Activated naive CD4-positive, alpha-beta T cell treated with anti-CD3 and anti-CD28 coated beads, Interleukin-2, amount 10 ng/mL, durations not matched to agents 7 days and 5 days (primary cell): ENCODE measurements at regions not wholly inside any gene's neighbourhood (a gene's known extent, or its start where the extent isn't known, plus 50 kb on each side); places are given as distances from the start of the nearest gene placed in this dataset.

ENCODE experiments used
- CTCF ChIA-PET: fragments of 350-600 bp; sonication (Branson Sonifier 250); formaldehyde crosslinking; loops from one replicate; lab custom pipeline; 2021; ENCODE audit warnings: antibody characterized with exemption; lab: Charles Lee
- DNase-seq: peaks from one replicate; pipeline ENCODE4 v3.0.0-alpha.2; 2020
- H3K27ac Mint-ChIP-seq: one replicate; pipeline ENCODE4 v1.8.0; 2021; ENCODE audit warnings: mild to moderate bottlenecking, moderate library complexity, mixed read lengths
- H3K27me3 Mint-ChIP-seq: one replicate; pipeline ENCODE4 v1.8.0; 2021; ENCODE audit warnings: mild to moderate bottlenecking, mixed read lengths
- H3K36me3 Mint-ChIP-seq: one replicate; pipeline ENCODE4 v1.8.0; 2021; ENCODE audit warnings: mixed read lengths
- H3K4me1 Mint-ChIP-seq: one replicate; pipeline ENCODE4 v1.8.0; 2021; ENCODE audit warnings: mixed read lengths
- H3K4me3 Mint-ChIP-seq: one replicate; pipeline ENCODE4 v1.8.0; 2021; ENCODE audit warnings: mild to moderate bottlenecking, moderate library complexity, mixed read lengths
- H3K9me3 Mint-ChIP-seq: one replicate; pipeline ENCODE4 v1.8.0; 2021; ENCODE audit warnings: mixed read lengths

GRCh38 chr4:186906722-186907121 lies 183.1 kb upstream of the FAT1 start:
- no peak for DNase-seq
- Mint-ChIP-seq H3K27ac (no peak overlapping the region), H3K36me3 (no peaks in the 10 kb centered on the region), H3K27me3 (no peaks in the 10 kb centered on the region), H3K4me3 (no peak overlapping the region), H3K9me3 (peaks cover 7% of the 10 kb centered on the region), H3K4me1 (no peaks in the 10 kb centered on the region)
- CTCF ChIA-PET: no interaction called here

DNA sequence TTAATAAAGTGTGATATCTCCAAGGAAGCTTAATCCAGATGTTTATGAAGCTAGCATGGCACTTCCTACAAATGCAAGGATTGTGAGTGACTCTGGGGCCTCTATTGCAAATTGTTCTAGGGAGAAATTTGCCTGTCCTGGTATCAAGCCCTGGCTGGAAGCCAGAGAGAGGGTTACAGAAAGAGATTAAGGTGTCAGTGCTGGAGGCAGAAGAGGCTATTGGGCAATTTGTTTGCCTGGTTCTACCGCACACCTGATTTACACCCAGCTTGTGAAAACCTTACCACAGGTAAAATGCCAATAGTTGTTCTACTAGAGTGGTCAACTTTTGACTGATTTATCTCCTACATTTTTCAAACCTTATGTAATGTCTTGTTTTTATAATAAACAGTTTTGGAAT lies 186.7 kb upstream of the FAT1 start:
- H3K4me3 Mint-ChIP-seq: no peak overlapping the region
- CTCF ChIA-PET: no interaction called here
- peaks cover 9% of the 10 kb centered on the region for H3K9me3 Mint-ChIP-seq
- H3K27ac Mint-ChIP-seq: no peak overlapping the region
- no peaks in the 10 kb centered on the region for H3K4me1 Mint-ChIP-seq
- DNase-seq: no peak
- H3K36me3 Mint-ChIP-seq: no peaks in the 10 kb centered on the region
- H3K27me3 Mint-ChIP-seq: no peaks in the 10 kb centered on the region

DNA sequence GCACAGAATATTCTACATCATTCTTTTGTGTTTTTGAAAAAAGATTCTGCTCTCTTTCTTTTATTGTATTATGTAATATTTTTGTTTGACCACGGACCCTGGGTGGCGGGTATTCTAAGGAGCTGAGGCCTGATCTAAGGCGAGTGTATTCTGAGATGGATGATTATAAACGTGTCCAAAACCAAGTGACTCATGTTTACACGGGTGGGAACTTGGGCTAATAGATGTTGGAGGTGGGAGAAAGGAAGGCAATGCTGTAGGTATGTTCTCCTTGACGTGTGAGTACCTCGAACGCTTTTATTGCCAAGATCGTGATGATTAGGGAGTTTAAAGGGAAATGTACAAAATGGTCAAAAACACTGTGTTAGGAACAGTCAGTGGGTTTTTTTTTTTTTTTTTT lies 188.9 kb upstream of the FAT1 start:
- Mint-ChIP-seq H3K4me1 (no peaks in the 10 kb centered on the region), H3K9me3 (peaks cover 5% of the 10 kb centered on the region), H3K4me3 (no peak overlapping the region), H3K36me3 (no peaks in the 10 kb centered on the region), H3K27me3 (no peaks in the 10 kb centered on the region), H3K27ac (no peak overlapping the region)
- DNase-seq: no peak
- CTCF ChIA-PET: no interaction called here

GRCh38 chr4:186915816-186916215 lies 192.2 kb upstream of the FAT1 start:
- Mint-ChIP-seq H3K27ac (no peak overlapping the region), H3K27me3 (no peaks in the 10 kb centered on the region), H3K4me1 (no peaks in the 10 kb centered on the region), H3K4me3 (no peak overlapping the region), H3K36me3 (no peaks in the 10 kb centered on the region), H3K9me3 (peaks cover 11% of the 10 kb centered on the region)
- CTCF ChIA-PET: no interaction called here
- DNase-seq: no peak

GRCh38 chr4:186917136-186917535 lies 193.5 kb upstream of the FAT1 start:
- Mint-ChIP-seq H3K27ac (no peak overlapping the region), H3K36me3 (no peaks in the 10 kb centered on the region), H3K9me3 (peaks cover 11% of the 10 kb centered on the region), H3K4me3 (no peak overlapping the region), H3K4me1 (no peaks in the 10 kb centered on the region), H3K27me3 (no peaks in the 10 kb centered on the region)
- DNase-seq: no peak
- CTCF ChIA-PET: no interaction called here

- H3K4me1 Mint-ChIP-seq: no peaks in the 10 kb centered on the region
- CTCF ChIA-PET: no interaction called here
These were observed 194.8 kb upstream of the FAT1 start for GRCh38 chr4:186918466-186918865.

GRCh38 chr4:186919340-186919739 lies 195.7 kb upstream of the FAT1 start:
- Mint-ChIP-seq H3K4me3 (no peak overlapping the region), H3K27me3 (no peaks in the 10 kb centered on the region), H3K27ac (peak overlapping the region; percentile 34), H3K36me3 (no peaks in the 10 kb centered on the region), H3K9me3 (peaks cover 8% of the 10 kb centered on the region), H3K4me1 (no peaks in the 10 kb centered on the region)
- DNase-seq: no peak
- CTCF ChIA-PET: no interaction called here

More at GRCh38 chr4:186918466-186918865, 194.8 kb upstream of the FAT1 start:
- Mint-ChIP-seq H3K27me3 (no peaks in the 10 kb centered on the region), H3K27ac (no peak overlapping the region), H3K36me3 (no peaks in the 10 kb centered on the region), H3K9me3 (peaks cover 8% of the 10 kb centered on the region), H3K4me3 (no peak overlapping the region)
- DNase-seq: no peak

DNA sequence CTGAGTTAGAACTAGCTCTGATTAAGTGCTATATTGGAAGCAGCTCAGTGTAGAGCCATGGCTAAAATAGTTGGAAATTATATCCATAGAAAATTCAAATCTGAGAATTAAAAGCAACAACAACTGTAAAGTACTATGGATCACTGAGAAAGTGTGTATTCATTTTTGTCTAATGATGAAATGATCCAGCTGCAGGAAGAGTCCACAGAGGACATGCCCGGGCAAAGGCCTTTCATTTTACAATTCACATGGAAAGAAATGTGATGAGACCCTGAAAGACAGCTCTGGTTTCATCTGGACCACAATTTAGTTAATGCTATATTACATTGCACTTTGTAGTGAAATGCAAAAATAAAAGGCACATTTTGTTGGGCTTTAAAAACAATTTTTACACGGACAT lies 196.8 kb upstream of the FAT1 start:
- Mint-ChIP-seq H3K36me3 (no peaks in the 10 kb centered on the region), H3K27ac (no peak overlapping the region), H3K4me3 (no peak overlapping the region)

DNA sequence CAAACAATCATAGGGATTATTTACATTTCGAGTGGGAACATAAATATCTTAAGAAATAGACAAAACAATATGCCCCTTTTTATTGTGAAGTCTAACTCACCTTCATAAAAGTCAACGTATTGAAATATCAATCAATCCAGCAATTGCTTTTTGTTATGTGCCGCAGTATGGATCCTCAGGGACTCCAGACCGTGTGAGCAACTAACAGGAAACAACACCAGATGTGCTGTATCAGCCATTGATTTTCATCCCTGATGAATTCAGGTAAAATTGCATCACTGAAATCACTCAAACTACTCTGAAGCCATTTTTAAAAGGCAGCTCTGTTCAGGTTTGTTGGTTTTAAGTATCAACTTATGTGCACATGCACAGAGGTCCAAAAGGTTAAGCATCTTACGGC lies 197.3 kb upstream of the FAT1 start:
- Mint-ChIP-seq H3K36me3 (no peaks in the 10 kb centered on the region), H3K9me3 (peaks cover 13% of the 10 kb centered on the region), H3K27me3 (no peaks in the 10 kb centered on the region), H3K4me1 (no peaks in the 10 kb centered on the region), H3K27ac (no peak overlapping the region), H3K4me3 (no peak overlapping the region)
- CTCF ChIA-PET: no interaction called here
- DNase-seq: no peak

More for the DNA sequence above, 196.8 kb upstream of the FAT1 start:
- CTCF ChIA-PET: no interaction called here
- H3K9me3 Mint-ChIP-seq: peaks cover 13% of the 10 kb centered on the region
- DNase-seq: no peak
- no peaks in the 10 kb centered on the region for H3K27me3 Mint-ChIP-seq
- H3K4me1 Mint-ChIP-seq: no peaks in the 10 kb centered on the region

- CTCF ChIA-PET: no interaction called here
- H3K36me3 Mint-ChIP-seq: no peaks in the 10 kb centered on the region
- H3K27me3 Mint-ChIP-seq: no peaks in the 10 kb centered on the region
- H3K9me3 Mint-ChIP-seq: peaks cover 8% of the 10 kb centered on the region
- H3K4me3 Mint-ChIP-seq: no peak overlapping the region
- H3K4me1 Mint-ChIP-seq: no peaks in the 10 kb centered on the region
- no peak overlapping the region for H3K27ac Mint-ChIP-seq
- DNase-seq: no peak
These were observed 201.1 kb upstream of the FAT1 start for GRCh38 chr4:186924723-186925122.

DNA sequence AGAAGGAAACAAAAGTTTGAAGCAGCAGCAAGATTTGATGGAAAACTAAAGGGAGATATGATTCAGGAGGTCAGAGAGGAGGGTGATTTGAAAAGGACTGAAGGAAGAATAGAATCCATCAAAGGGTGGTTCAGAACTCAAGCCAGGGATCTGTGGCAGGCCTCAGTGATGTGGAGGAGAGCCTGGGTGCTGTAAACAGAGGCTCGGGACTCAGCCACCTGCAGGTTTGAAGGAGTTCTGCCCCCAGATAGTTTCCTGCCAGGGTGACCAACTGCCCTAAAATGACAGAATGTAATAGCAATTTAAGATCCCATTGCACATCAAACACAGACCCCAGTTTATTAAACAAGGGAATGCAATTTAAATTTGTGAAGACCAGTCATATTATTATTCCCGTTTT lies 204.0 kb upstream of the FAT1 start:
- H3K4me1 Mint-ChIP-seq: no peaks in the 10 kb centered on the region
- H3K4me3 Mint-ChIP-seq: no peak overlapping the region
- H3K36me3 Mint-ChIP-seq: no peaks in the 10 kb centered on the region
- H3K27ac Mint-ChIP-seq: no peak overlapping the region
- DNase-seq: no peak
- CTCF ChIA-PET: no interaction called here
- peaks cover 16% of the 10 kb centered on the region for H3K9me3 Mint-ChIP-seq
- no peaks in the 10 kb centered on the region for H3K27me3 Mint-ChIP-seq

DNA sequence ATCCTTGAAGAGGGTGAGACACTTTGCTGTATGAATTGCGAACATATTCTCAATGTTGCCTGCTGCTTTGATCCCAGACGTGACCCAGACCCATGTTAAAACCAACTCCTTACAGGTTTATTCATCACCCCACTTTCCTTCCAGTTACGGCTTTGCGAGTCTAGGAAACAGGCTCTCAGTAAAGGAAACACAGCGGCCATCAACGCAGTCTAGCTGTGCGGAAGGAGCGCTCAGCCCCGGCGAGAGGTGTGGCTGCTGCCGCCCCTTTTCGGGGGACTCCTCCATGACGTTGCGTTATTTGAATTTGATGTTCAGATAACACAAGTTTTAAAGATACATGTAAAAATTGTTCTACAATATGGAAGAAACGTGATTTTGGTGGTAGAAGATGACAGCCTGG lies 206.4 kb upstream of the FAT1 start:
- H3K36me3 Mint-ChIP-seq: no peaks in the 10 kb centered on the region
- no peaks in the 10 kb centered on the region for H3K27me3 Mint-ChIP-seq
- H3K27ac Mint-ChIP-seq: no peak overlapping the region
- no peak for DNase-seq
- H3K9me3 Mint-ChIP-seq: peaks cover 12% of the 10 kb centered on the region
- H3K4me1 Mint-ChIP-seq: no peaks in the 10 kb centered on the region
- no peak overlapping the region for H3K4me3 Mint-ChIP-seq
- CTCF ChIA-PET: no interaction called here

GRCh38 chr4:186931519-186931918 lies 207.9 kb upstream of the FAT1 start:
- no peak for DNase-seq
- Mint-ChIP-seq H3K4me1 (no peaks in the 10 kb centered on the region), H3K27ac (no peak overlapping the region), H3K36me3 (no peaks in the 10 kb centered on the region), H3K4me3 (no peak overlapping the region), H3K27me3 (no peaks in the 10 kb centered on the region), H3K9me3 (peaks cover 12% of the 10 kb centered on the region)
- CTCF ChIA-PET: no interaction called here

- H3K4me1 Mint-ChIP-seq: no peaks in the 10 kb centered on the region
- H3K4me3 Mint-ChIP-seq: no peak overlapping the region
- no peak for DNase-seq
- CTCF ChIA-PET: no interaction called here
- peaks cover 12% of the 10 kb centered on the region for H3K9me3 Mint-ChIP-seq
- H3K36me3 Mint-ChIP-seq: no peaks in the 10 kb centered on the region
- H3K27me3 Mint-ChIP-seq: no peaks in the 10 kb centered on the region
- H3K27ac Mint-ChIP-seq: no peak overlapping the region
These were observed 208.5 kb upstream of the FAT1 start for GRCh38 chr4:186932196-186932595.

DNA sequence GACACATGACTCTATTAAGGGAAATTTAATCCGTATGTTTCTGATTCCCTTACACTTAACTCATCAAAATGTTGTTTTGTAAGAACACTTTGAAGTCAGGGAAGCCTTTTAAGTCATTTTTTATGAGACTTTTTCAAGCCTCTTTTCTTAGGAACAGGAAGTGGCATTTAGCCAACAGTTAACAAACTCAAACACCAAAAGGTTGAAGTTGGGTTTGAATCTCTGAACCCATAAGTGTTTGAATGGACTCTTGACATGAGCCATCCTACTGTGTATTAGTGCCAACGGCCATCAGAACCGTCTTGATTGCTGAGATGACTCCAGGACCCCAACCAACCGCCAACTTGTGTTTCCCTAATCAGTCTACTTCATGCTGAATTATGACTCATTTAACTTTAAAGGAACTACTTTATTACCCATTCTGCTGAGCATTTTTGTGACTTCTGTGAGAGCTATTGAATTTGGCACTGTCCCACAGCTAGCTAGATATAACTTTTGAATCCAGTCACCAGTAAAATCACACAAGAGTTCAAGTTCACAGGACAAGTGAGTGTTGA lies 209.1 kb upstream of the FAT1 start:
- no peaks in the 10 kb centered on the region for H3K36me3 Mint-ChIP-seq
- CTCF ChIA-PET: no interaction called here
- H3K27ac Mint-ChIP-seq: no peak overlapping the region
- no peak overlapping the region for H3K4me3 Mint-ChIP-seq
- H3K27me3 Mint-ChIP-seq: no peaks in the 10 kb centered on the region
- H3K4me1 Mint-ChIP-seq: no peaks in the 10 kb centered on the region
- DNase-seq: no peak
- peaks cover 12% of the 10 kb centered on the region for H3K9me3 Mint-ChIP-seq

- CTCF ChIA-PET: no interaction called here
These were observed 210.6 kb upstream of the FAT1 start for GRCh38 chr4:186934244-186934643.

More at GRCh38 chr4:186934244-186934643, 210.6 kb upstream of the FAT1 start:
- no peak overlapping the region for H3K27ac Mint-ChIP-seq
- no peaks in the 10 kb centered on the region for H3K36me3 Mint-ChIP-seq
- no peak overlapping the region for H3K4me3 Mint-ChIP-seq
- peaks cover 9% of the 10 kb centered on the region for H3K9me3 Mint-ChIP-seq
- no peak for DNase-seq
- H3K4me1 Mint-ChIP-seq: no peaks in the 10 kb centered on the region
- H3K27me3 Mint-ChIP-seq: no peaks in the 10 kb centered on the region
